ENCODE measurements at regions not wholly inside any gene's neighbourhood (a gene's known extent, or its start where the extent isn't known, plus 50 kb on each side); places are given as distances from the start of the nearest gene placed in this dataset.
"Not testable (repeated sequence)": the region's sequence is repeated elsewhere in the genome, so short reads cannot be mapped to it uniquely, and the experiment has no call there.

GRCh38 chr2:184314829-184315228 is 283.5 kb upstream of the ZNF804A start:
- no peak for DNase-seq (ENCODE audit: low read depth in 2 of 2)

- DNase-seq (ENCODE audit: low read depth in 2 of 2) = no peak
Observed at GRCh38 chr2:184316921-184317320, 281.4 kb upstream of the ZNF804A start.

GRCh38 chr2:184322615-184323014 is 275.7 kb upstream of the ZNF804A start:
- DNase-seq (ENCODE audit: low read depth in 2 of 2) = no peak

GRCh38 chr2:184326066-184326465 is 272.3 kb upstream of the ZNF804A start:
- no peak for DNase-seq (ENCODE audit: low read depth in 2 of 2)

- not testable (repeated sequence) for DNase-seq (ENCODE audit: low read depth in 2 of 2)
Observed at GRCh38 chr2:184327805-184328204, 270.5 kb upstream of the ZNF804A start.

GRCh38 chr2:184330561-184330960 is 267.8 kb upstream of the ZNF804A start:
- not testable (repeated sequence) for DNase-seq (ENCODE audit: low read depth in 2 of 2)

GRCh38 chr2:184336688-184337087 is 261.6 kb upstream of the ZNF804A start:
- no peak for DNase-seq (ENCODE audit: low read depth in 2 of 2)

GRCh38 chr2:184338771-184339170 is 259.6 kb upstream of the ZNF804A start:
- no peak for DNase-seq (ENCODE audit: low read depth in 2 of 2)

- DNase-seq (ENCODE audit: low read depth in 2 of 2) = no peak
Observed at GRCh38 chr2:184339966-184340365, 258.4 kb upstream of the ZNF804A start.

GRCh38 chr2:184346338-184346862 is 251.9 kb upstream of the ZNF804A start:
- DNase-seq (ENCODE audit: low read depth in 2 of 2) = no peak

GRCh38 chr2:184351126-184351525 is 247.2 kb upstream of the ZNF804A start:
- no peak for DNase-seq (ENCODE audit: low read depth in 2 of 2)

- DNase-seq (ENCODE audit: low read depth in 2 of 2) = no peak
Observed at GRCh38 chr2:184357033-184357432, 241.3 kb upstream of the ZNF804A start.

- no peak for DNase-seq (ENCODE audit: low read depth in 2 of 2)
Observed at GRCh38 chr2:184359379-184359778, 238.9 kb upstream of the ZNF804A start.

GRCh38 chr2:184363213-184363612 is 235.1 kb upstream of the ZNF804A start:
- no peak for DNase-seq (ENCODE audit: low read depth in 2 of 2)

GRCh38 chr2:184367211-184367610 is 231.1 kb upstream of the ZNF804A start:
- no peak for DNase-seq (ENCODE audit: low read depth in 2 of 2)

- DNase-seq (ENCODE audit: low read depth in 2 of 2) = no peak
Observed at GRCh38 chr2:184369307-184369706, 229.0 kb upstream of the ZNF804A start.

- DNase-seq (ENCODE audit: low read depth in 2 of 2) = no peak
Observed at GRCh38 chr2:184370954-184371353, 227.4 kb upstream of the ZNF804A start.

- DNase-seq (ENCODE audit: low read depth in 2 of 2) = no peak
Observed at GRCh38 chr2:184371641-184372040, 226.7 kb upstream of the ZNF804A start.

- no peak for DNase-seq (ENCODE audit: low read depth in 2 of 2)
Observed at GRCh38 chr2:184372484-184372883, 225.8 kb upstream of the ZNF804A start.

- DNase-seq (ENCODE audit: low read depth in 2 of 2) = no peak
Observed at GRCh38 chr2:184394642-184395041, 203.7 kb upstream of the ZNF804A start.

GRCh38 chr2:184402381-184402780 is 195.9 kb upstream of the ZNF804A start:
- no peak for DNase-seq (ENCODE audit: low read depth in 2 of 2)

GRCh38 chr2:184407041-184407630 is 191.2 kb upstream of the ZNF804A start:
- DNase-seq (ENCODE audit: low read depth in 2 of 2) = not testable (repeated sequence)

GRCh38 chr2:184410160-184410559 is 188.2 kb upstream of the ZNF804A start:
- no peak for DNase-seq (ENCODE audit: low read depth in 2 of 2)

GRCh38 chr2:184413221-184413620 is 185.1 kb upstream of the ZNF804A start:
- no peak for DNase-seq (ENCODE audit: low read depth in 2 of 2)
